T-helper 2 cell (primary cell): ENCODE measurements at regions not wholly inside any gene's neighbourhood (a gene's known extent, or its start where the extent isn't known, plus 50 kb on each side); places are given as distances from the start of the nearest gene placed in this dataset.
"Not testable (repeated sequence)": the region's sequence is repeated elsewhere in the genome, so short reads cannot be mapped to it uniquely, and the experiment has no call there.

ENCODE experiments used
- DNase-seq, 5 experiments: peaks; one replicate each; pipeline versions ENCODE4 v3.0.0 to v3.0.0-alpha.2; 2012 to 2022

GRCh38 chr3:182284793-182285192, 508.5 kb upstream of the ATP11B start:
- no peak for DNase-seq

- no peak for DNase-seq
Measured at GRCh38 chr3:182292591-182292990, 500.7 kb upstream of the ATP11B start.

- no peak for DNase-seq
Measured at GRCh38 chr3:182294256-182294655, 499.0 kb upstream of the ATP11B start.

DNA sequence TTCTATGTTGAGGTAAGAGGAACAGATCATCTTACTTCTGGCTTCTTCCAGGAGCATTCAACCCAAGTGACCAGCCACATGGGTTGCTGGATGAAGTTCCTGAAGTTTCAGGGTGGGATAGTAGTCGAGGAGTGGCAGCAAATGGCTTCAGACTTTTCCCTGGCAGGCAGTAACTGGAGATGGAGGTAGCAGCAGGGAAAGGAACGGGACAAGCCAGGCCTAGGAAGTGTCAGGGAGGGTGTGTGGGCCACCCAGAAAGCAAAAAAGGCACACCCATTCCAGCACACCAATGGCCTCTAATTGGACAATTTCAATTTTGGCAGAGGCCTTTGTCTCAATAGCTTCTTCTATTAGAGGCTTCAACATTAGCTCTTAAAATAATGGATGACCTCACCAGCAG, 498.6 kb upstream of the ATP11B start:
- no peak for DNase-seq

GRCh38 chr3:182300266-182300665, 493.0 kb upstream of the ATP11B start:
- DNase-seq, result no peak

GRCh38 chr3:182303169-182303568, 490.1 kb upstream of the ATP11B start:
- DNase-seq, result no peak

GRCh38 chr3:182305881-182306665, 487.2 kb upstream of the ATP11B start:
- DNase-seq, result no peak

GRCh38 chr3:182308328-182308727, 485.0 kb upstream of the ATP11B start:
- DNase-seq, result no peak

GRCh38 chr3:182309120-182309519, 484.2 kb upstream of the ATP11B start:
- DNase-seq, result no peak

DNA sequence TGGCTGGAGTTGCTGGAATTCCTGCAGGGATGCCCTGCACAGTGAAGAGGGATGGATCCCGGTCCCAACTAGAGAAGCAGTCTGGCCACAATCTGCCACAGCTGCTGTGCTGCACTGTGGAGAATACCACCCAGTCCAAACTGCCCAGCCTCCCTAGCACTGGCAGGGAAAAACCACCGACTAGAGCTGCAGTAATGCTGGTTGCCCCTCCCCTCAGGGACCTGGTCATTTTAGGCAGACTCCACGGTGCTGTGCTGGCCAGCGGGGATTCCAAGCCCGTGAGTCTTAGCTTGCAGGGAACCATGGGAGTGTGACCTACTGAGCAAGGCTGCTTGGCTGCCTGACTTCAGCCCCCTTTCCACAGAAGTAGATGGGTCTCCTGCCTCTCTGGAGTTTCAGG, 478.0 kb upstream of the ATP11B start:
- no peak for DNase-seq

DNA sequence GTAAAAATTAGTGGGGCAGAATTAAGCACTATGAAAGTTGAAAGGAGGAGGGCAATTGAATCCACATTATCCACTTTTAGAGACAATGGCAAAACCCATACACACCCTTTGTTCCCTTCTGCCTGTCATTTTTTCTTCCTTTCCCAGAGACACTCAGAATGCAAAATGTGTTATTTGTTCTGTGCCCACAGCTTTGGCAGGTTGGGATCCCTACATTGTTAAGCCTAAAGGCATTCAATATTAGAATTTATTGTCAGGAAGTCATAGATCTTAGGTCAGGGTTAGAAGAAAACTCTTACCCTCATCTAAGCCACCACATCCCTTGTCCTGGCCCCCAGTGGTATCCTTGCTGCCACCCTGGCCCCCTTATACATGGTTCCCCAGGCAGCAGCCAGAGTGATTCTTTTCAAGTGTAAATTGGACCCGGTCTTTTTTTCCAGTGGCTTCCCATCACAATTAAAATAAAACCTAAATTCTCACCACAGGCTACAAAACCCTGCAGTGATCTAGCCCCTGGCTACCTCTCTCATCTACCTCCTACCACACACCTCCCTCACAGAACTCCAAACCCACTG, 470.1 kb upstream of the ATP11B start:
- no peak for DNase-seq

GRCh38 chr3:182323898-182324297, 469.4 kb upstream of the ATP11B start:
- DNase-seq, result no peak

DNA sequence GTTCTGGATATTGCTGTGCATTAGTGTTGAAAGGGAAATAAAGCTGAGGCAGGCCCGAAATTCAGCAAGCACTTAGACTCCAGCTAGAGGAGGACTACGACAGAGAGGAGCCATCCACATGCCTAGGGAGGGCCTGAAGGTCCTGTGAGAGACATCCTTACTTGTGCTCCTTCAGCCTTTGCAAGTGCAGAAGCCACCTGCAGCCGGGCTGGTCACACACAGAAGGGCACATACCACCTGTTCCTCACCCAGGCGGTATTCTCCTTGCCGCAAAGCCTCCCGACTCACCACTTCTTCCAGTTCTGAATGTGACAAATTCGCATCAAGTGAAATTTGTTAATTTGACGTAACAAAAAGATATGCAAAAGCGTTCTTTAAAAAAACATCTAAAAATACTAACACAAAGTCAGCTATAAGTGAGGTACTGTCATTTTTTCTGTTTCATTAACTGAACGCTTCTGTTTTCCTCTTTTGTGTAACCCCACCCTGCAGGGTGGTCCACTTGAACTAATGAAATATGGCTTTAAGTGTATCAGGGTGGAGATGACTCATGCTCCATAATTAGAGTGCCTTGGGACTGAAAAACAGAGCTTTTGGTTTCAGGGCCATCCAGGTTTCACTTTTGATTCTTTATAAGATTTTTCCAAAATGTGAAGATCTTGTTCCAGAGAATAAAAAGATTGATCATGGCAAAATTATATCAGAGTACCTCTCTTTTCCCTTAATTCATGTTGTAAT, 467.9 kb upstream of the ATP11B start:
- no peak for DNase-seq

- DNase-seq, result no peak
Measured at GRCh38 chr3:182327196-182327681, 466.1 kb upstream of the ATP11B start.

- DNase-seq, result no peak
Measured at GRCh38 chr3:182330646-182331045, 462.7 kb upstream of the ATP11B start.

DNA sequence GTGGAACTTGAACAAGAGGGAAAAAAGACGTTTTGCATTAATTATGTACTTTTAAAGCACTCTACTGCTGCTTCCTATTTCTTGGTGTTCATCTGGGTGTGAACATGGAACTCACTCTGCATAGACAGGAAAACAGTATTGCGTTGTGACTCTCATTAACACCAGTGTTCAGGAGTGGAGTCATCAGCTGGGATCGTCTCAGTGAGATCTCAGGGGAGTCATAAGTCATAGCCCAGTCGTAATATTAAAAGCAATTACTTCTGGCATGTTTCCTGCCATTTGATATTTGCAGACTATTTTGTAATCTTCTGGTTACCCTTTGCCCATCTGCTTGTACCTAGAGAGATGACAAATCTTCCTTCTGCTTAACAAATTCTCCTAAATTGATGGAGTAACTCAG, 462.0 kb upstream of the ATP11B start:
- DNase-seq, result no peak

- DNase-seq, result no peak
Measured at GRCh38 chr3:182342252-182342651, 451.1 kb upstream of the ATP11B start.

DNA sequence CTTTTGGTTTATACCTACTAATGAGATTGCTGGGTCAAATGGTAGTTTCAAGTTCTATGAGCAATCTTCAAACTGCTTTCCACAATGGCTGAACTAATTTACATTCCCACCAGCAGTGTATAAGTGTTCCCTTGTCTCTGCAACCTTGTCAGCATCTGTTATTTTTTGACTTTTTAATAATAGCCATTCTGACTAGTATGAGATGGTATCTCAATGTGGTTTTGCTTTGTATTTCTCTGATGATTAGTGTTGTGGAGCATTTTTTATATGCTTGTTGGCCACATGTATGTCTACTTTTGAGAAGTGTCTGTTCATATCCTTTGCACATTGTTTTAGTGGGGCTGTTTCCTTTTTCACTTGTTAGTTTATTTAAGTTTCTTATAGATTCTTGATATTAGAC, 449.3 kb upstream of the ATP11B start:
- DNase-seq, result not testable (repeated sequence)

DNA sequence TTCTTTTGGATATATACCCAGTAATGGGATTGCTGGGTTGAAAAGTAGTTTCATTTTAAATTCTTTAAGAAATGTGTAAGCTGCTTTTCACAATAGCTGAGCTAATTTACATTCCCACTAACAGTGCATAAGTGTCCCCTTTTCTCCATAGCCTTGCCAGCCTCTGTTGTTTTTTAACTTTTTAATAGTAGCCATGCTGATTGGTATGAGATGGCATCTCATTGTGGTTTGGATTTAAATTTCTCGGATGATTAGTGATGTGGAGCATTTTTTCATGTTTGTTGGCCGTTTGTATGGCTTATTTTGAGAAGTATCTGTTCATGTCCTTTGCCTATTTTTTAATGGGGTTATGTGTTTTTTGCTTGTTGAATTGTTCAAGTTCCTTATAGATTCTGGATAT, 444.3 kb upstream of the ATP11B start:
- DNase-seq, result no peak

GRCh38 chr3:182349951-182350517, 443.3 kb upstream of the ATP11B start:
- DNase-seq, result no peak

GRCh38 chr3:182357928-182358327, 435.4 kb upstream of the ATP11B start:
- no peak for DNase-seq

GRCh38 chr3:182364323-182364722, 429.0 kb upstream of the ATP11B start:
- DNase-seq, result no peak
